ENCODE measurements at regions not wholly inside any gene's neighbourhood (a gene's known extent, or its start where the extent isn't known, plus 50 kb on each side); places are given as distances from the start of the nearest gene placed in this dataset.

DNA sequence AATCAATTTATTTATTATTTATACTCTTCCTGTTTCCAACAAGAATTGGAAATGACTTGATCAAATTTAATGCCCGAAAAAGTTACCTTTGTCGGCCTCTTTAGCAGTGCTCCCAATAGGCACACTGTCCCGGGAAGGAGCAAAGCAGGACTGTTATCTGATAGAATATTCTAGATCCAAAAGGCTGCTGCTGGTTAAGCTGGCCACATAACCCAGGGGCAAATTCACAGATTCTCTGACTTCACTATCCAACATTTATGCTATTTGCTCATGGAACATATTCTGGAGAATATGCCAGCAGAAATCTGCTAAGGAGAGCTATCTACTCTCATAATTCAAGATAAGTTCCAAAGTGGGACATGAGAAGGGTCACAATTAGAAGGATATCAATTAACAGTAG is 100.2 kb upstream of the DMAC1 start:
- H3K9me3 ChIP-seq (ENCODE audit: control insufficient read depth, low read depth, low read length) = no peaks in the 10 kb centered on the region
- H3K36me3 ChIP-seq (ENCODE audit: control insufficient read depth, insufficient read depth, low read length) = no peaks in the 10 kb centered on the region
- WGBS (ENCODE audit: insufficient coverage, low lambda C conversion rate) = 0% methylated on average over 1 of the region's 3 CpGs
- H3K27me3 ChIP-seq (ENCODE audit: control insufficient read depth, insufficient read depth, low read length) = no peaks in the 10 kb centered on the region
- H3K27ac ChIP-seq (ENCODE audit: low read length) = no peak overlapping the region
- H3K4me1 ChIP-seq (ENCODE audit: control insufficient read depth, insufficient read depth, low read length) = no peaks in the 10 kb centered on the region
- H3K4me3 ChIP-seq (ENCODE audit: low read length) = no peak overlapping the region
- DNase-seq = no peak

DNA sequence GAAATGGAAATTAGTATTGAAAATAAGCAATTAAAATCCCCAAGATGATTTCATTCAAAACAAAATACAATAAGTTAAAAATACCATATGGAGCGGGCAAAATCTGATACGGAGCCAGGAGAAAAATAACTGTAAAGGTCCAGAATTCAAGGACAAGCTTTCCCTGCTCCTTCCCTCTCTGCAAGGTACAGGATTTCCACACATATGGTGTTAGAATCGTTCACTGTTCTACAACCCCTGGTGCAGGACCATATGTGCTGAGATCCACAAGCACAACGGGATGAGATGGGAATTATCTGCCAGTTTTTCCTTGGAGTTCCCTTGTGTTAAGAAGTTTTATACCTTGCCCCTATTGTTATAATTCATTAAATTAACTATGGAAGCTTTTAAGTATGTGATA is 94.7 kb upstream of the DMAC1 start:
- no CpG with 5 or more reads among the region's 4 CpGs for WGBS (ENCODE audit: insufficient coverage, low lambda C conversion rate)
- H3K27ac ChIP-seq (ENCODE audit: low read length) = no peak overlapping the region

DNA sequence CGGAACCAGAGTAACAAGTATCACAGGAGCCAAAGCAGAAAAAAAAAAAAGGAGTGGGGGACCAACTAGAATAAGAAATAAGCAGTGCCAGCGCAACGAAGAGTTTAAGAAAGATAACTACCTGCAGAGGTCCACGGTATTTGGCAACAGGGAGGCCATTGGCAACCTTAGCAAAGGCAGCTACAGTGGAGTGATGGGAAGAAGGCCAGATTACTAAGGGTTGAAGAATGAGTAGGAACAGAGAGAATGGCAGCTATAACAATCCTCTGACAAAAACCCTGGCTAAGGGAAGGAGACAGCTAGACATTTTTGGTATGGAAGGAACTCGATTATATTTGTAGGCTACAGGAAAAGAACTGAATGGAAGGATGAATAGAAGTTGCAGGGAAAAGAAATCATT is 93.4 kb upstream of the DMAC1 start:
- H3K4me1 ChIP-seq (ENCODE audit: control insufficient read depth, insufficient read depth, low read length) = no peaks in the 10 kb centered on the region
- no peaks in the 10 kb centered on the region for H3K27me3 ChIP-seq (ENCODE audit: control insufficient read depth, insufficient read depth, low read length)
- peaks cover 7% of the 10 kb centered on the region for H3K9me3 ChIP-seq (ENCODE audit: control insufficient read depth, low read depth, low read length)
- no peaks in the 10 kb centered on the region for H3K36me3 ChIP-seq (ENCODE audit: control insufficient read depth, insufficient read depth, low read length)
- H3K27ac ChIP-seq (ENCODE audit: low read length) = no peak overlapping the region
- WGBS (ENCODE audit: insufficient coverage, low lambda C conversion rate) = 100% methylated on average over 1 of the region's 5 CpGs
- H3K4me3 ChIP-seq (ENCODE audit: low read length) = no peak overlapping the region
- DNase-seq = no peak

More for the DNA sequence above, 94.7 kb upstream of the DMAC1 start:
- Histone ChIP-seq H3K36me3 (ENCODE audit: control insufficient read depth, insufficient read depth, low read length) (no peaks in the 10 kb centered on the region), H3K9me3 (ENCODE audit: control insufficient read depth, low read depth, low read length) (peaks cover 7% of the 10 kb centered on the region), H3K4me3 (ENCODE audit: low read length) (no peak overlapping the region), H3K27me3 (ENCODE audit: control insufficient read depth, insufficient read depth, low read length) (no peaks in the 10 kb centered on the region), H3K4me1 (ENCODE audit: control insufficient read depth, insufficient read depth, low read length) (no peaks in the 10 kb centered on the region)
- DNase-seq = no peak

DNA sequence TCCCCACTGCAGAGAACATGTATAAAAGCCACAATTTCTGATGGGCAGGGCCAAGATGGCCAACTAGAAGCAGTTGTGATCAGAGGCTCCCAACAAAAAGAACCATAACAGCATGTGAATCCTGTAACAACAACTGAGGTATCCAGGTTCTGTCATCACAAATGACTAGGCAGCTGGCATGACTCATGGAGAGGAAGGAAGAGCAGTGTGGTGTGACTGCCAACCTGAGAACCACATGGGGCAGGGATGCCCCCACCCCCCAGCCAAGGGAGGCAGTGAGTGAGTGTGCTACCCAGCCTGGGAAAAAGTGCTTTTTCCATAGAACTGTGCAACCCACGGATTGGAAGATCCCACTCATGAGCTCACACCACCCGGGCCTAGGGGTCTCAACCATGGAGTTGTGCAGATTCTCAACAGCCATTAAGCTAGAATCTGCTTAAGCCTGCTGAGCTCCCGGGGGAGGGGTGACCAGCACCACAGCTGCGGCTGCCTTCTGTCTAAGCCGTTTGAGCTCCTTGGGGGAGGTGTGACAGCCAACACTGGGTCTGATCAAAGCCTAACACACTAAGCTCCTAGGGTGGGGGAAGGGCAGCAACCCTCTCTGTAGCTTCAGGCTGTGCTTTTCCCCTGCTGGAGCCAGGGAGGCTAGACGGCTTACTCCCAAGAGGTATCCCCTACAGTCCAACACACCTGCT is 80.1 kb upstream of the DMAC1 start:
- no peak overlapping the region for H3K4me3 ChIP-seq (ENCODE audit: low read length)
- WGBS (ENCODE audit: insufficient coverage, low lambda C conversion rate) = no CpG with 5 or more reads among the region's 6 CpGs
- no peak overlapping the region for H3K27ac ChIP-seq (ENCODE audit: low read length)
- no peaks in the 10 kb centered on the region for H3K27me3 ChIP-seq (ENCODE audit: control insufficient read depth, insufficient read depth, low read length)
- H3K4me1 ChIP-seq (ENCODE audit: control insufficient read depth, insufficient read depth, low read length) = no peaks in the 10 kb centered on the region
- no peak for DNase-seq
- no peaks in the 10 kb centered on the region for H3K9me3 ChIP-seq (ENCODE audit: control insufficient read depth, low read depth, low read length)
- H3K36me3 ChIP-seq (ENCODE audit: control insufficient read depth, insufficient read depth, low read length) = no peaks in the 10 kb centered on the region

DNA sequence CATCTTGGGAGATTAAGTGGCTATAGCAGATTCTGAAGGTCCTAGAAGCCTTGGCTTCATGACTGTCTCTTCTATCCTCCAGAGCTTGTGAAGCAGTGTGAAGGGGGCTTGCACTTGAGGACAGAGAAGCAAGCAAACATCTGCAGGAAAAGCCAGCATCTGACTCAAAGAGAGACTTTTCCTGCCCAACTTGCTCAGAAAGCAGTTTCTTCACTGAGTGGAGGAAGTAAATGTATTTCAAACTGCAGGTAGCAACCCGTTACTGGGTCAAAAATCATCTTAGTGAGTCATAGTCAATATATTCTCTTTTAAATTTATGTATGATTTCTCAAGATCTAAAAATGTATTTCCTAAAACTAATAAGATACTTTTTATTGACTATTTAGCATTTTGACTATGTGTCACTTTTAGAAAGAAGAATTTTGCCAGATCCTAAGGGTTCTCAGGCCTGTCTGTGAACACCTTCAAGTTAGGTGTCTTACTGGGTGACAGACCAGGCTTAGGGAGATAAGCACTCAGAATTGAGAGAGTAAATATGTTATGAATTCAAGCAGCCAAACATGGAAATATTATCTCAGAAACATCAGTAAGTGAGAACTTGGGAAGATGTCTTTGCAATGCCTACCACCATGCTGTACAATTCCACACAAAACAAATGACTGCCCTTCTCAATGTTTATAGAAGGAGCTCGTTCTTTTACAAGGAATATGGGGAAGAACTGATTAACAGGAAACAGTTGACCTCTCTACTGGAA is 72.6 kb upstream of the DMAC1 start:
- H3K4me3 ChIP-seq (ENCODE audit: low read length) = no peak overlapping the region
- no peaks in the 10 kb centered on the region for H3K9me3 ChIP-seq (ENCODE audit: control insufficient read depth, low read depth, low read length)
- no peaks in the 10 kb centered on the region for H3K4me1 ChIP-seq (ENCODE audit: control insufficient read depth, insufficient read depth, low read length)
- DNase-seq = no peak
- WGBS (ENCODE audit: insufficient coverage, low lambda C conversion rate) = 70% methylated on average over 2 of the region's 2 CpGs
- no peak overlapping the region for H3K27ac ChIP-seq (ENCODE audit: low read length)
- H3K36me3 ChIP-seq (ENCODE audit: control insufficient read depth, insufficient read depth, low read length) = no peaks in the 10 kb centered on the region
- no peaks in the 10 kb centered on the region for H3K27me3 ChIP-seq (ENCODE audit: control insufficient read depth, insufficient read depth, low read length)

DNA sequence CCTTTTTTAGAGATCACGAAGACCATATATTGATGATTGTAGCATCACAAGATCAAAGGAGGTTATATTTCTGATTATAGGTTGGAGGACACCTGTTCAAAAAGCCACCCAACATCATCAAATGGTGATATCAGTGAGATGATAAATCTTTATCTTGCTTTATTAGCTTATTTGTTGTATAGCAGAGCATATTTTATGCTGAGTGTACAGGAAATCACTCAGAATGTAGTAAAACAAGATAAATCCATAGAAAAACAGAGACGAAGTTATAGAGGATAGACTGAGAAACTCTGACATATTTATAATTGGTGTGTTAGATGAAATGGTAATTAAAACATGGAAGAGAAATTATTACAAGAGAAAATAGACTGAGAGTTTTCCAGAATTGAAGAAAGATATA is 69.8 kb upstream of the DMAC1 start:
- 91% methylated on average over 1 of the region's 2 CpGs for WGBS (ENCODE audit: insufficient coverage, low lambda C conversion rate)
- Histone ChIP-seq H3K4me1 (ENCODE audit: control insufficient read depth, insufficient read depth, low read length) (no peaks in the 10 kb centered on the region), H3K27ac (ENCODE audit: low read length) (no peak overlapping the region), H3K36me3 (ENCODE audit: control insufficient read depth, insufficient read depth, low read length) (no peaks in the 10 kb centered on the region), H3K27me3 (ENCODE audit: control insufficient read depth, insufficient read depth, low read length) (no peaks in the 10 kb centered on the region), H3K9me3 (ENCODE audit: control insufficient read depth, low read depth, low read length) (no peaks in the 10 kb centered on the region), H3K4me3 (ENCODE audit: low read length) (no peak overlapping the region)
- DNase-seq = no peak

DNA sequence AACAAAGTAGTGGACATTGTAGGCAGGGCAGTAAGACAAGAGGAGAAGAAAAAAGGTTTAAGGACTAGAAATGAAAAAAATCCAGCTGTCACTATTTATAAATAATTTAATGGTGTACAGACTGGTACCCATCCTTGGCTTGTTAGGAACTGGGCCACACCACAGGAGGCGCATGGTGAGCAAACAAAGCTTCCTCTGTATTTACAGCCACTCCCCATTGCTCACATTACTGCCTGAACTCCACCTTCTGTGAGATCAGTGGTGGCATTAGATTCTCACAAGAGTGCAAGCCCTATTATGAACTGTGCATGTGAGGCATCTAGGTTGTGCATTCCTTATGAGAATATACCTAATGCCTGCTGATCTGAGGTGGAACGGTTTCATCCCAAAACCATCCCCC is 62.6 kb upstream of the DMAC1 start:
- no CpG with 5 or more reads among the region's 2 CpGs for WGBS (ENCODE audit: insufficient coverage, low lambda C conversion rate)
- no peaks in the 10 kb centered on the region for H3K4me1 ChIP-seq (ENCODE audit: control insufficient read depth, insufficient read depth, low read length)
- no peak for DNase-seq

DNA sequence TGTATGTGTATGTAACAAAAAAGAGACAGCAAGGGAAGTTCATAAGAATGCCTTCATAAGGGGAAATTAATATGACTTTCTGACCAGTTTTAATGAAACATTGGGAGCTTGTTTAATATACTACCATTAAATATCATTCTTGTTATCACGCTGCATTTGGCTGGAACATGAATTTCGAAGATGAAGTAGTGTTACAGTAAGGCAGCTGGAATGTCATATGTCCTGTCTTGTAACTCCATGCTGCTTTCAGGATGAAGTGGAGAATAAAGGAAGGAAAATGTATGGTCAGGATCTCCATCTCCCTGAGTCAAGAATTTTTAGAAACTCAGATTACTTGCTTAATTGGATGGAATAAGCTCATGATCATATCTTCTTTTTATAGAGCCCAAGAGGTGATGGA is 61.5 kb upstream of the DMAC1 start:
- WGBS (ENCODE audit: insufficient coverage, low lambda C conversion rate) = no CpG with 5 or more reads among the region's 2 CpGs
- Histone ChIP-seq H3K9me3 (ENCODE audit: control insufficient read depth, low read depth, low read length) (no peaks in the 10 kb centered on the region), H3K27me3 (ENCODE audit: control insufficient read depth, insufficient read depth, low read length) (no peaks in the 10 kb centered on the region), H3K27ac (ENCODE audit: low read length) (no peak overlapping the region), H3K36me3 (ENCODE audit: control insufficient read depth, insufficient read depth, low read length) (no peaks in the 10 kb centered on the region), H3K4me3 (ENCODE audit: low read length) (no peak overlapping the region), H3K4me1 (ENCODE audit: control insufficient read depth, insufficient read depth, low read length) (no peaks in the 10 kb centered on the region)
- no peak for DNase-seq

More for the DNA sequence above, 62.6 kb upstream of the DMAC1 start:
- H3K9me3 ChIP-seq (ENCODE audit: control insufficient read depth, low read depth, low read length) = no peaks in the 10 kb centered on the region
- H3K27ac ChIP-seq (ENCODE audit: low read length) = no peak overlapping the region
- H3K4me3 ChIP-seq (ENCODE audit: low read length) = no peak overlapping the region
- no peaks in the 10 kb centered on the region for H3K36me3 ChIP-seq (ENCODE audit: control insufficient read depth, insufficient read depth, low read length)
- H3K27me3 ChIP-seq (ENCODE audit: control insufficient read depth, insufficient read depth, low read length) = no peaks in the 10 kb centered on the region

DNA sequence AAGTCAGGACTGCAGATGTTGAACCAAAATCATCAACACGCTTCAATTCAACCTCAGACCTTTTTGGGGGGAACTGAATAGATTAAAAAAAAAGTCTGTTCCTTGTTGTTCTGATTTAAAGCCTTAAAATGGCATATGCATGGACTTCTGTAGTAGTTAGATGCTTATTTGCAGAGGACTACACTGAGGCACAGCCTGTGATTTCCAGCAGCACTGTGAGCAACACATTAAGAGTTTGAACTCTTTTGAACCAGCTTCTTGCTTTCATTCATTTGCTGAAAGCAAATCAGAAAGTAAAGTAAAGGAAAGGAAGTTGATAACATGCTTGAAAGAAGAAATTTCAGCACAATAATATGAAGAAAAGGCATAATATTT is 60.7 kb upstream of the DMAC1 start:
- Histone ChIP-seq H3K4me1 (ENCODE audit: control insufficient read depth, insufficient read depth, low read length) (no peaks in the 10 kb centered on the region), H3K36me3 (ENCODE audit: control insufficient read depth, insufficient read depth, low read length) (no peaks in the 10 kb centered on the region), H3K4me3 (ENCODE audit: low read length) (no peak overlapping the region), H3K27me3 (ENCODE audit: control insufficient read depth, insufficient read depth, low read length) (no peaks in the 10 kb centered on the region), H3K9me3 (ENCODE audit: control insufficient read depth, low read depth, low read length) (no peaks in the 10 kb centered on the region), H3K27ac (ENCODE audit: low read length) (no peak overlapping the region)
- WGBS (ENCODE audit: insufficient coverage, low lambda C conversion rate) = no CpG with 5 or more reads among the region's 1 CpG
- no peak for DNase-seq

DNA sequence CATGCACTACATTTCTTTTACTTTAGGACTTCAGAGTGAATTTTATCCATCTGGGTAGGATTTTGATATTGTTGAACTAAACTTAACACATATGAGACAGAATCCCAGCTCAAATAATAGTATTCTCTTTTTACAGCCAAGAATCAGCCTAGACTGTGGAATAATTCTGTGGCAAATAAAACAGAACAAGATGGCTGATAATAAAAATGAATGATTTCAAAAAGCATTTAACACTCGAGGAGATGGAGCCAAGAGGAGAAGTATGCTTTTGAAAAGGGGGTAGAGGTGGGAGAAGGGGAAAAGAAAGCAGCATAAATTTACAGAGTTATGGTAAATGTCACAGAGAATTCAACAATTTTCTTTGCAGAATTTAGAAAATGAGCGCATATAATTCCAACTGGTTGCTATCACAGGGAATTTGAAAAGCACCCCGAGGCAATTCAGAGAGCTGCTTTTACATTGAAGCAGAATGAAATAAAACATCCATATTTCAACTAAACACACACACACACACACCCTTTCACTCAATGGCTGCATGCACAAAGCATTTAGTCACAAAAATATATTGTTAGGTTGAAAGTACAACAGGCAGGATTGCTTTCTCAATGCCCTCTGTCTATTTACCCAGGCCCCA is 60.2 kb upstream of the DMAC1 start:
- H3K36me3 ChIP-seq (ENCODE audit: control insufficient read depth, insufficient read depth, low read length) = no peaks in the 10 kb centered on the region
- no peak overlapping the region for H3K27ac ChIP-seq (ENCODE audit: low read length)
- 20% methylated on average over 1 of the region's 3 CpGs for WGBS (ENCODE audit: insufficient coverage, low lambda C conversion rate)
- no peaks in the 10 kb centered on the region for H3K27me3 ChIP-seq (ENCODE audit: control insufficient read depth, insufficient read depth, low read length)
- no peak for DNase-seq
- H3K9me3 ChIP-seq (ENCODE audit: control insufficient read depth, low read depth, low read length) = no peaks in the 10 kb centered on the region
- H3K4me1 ChIP-seq (ENCODE audit: control insufficient read depth, insufficient read depth, low read length) = no peaks in the 10 kb centered on the region
- H3K4me3 ChIP-seq (ENCODE audit: low read length) = no peak overlapping the region
